GM21737 (cell line): ENCODE measurements at regions not wholly inside any gene's neighbourhood (a gene's known extent, or its start where the extent isn't known, plus 50 kb on each side); places are given as distances from the start of the nearest gene placed in this dataset.

Experiments
- ATAC-seq: cut with Tn5 transposase; IDR thresholded peaks from one replicate; pipeline ENCODE4 v1.9.1; 2021; ENCODE audit warnings: mild to moderate bottlenecking, moderate library complexity; ENCODE audit not compliant: unreplicated experiment

DNA sequence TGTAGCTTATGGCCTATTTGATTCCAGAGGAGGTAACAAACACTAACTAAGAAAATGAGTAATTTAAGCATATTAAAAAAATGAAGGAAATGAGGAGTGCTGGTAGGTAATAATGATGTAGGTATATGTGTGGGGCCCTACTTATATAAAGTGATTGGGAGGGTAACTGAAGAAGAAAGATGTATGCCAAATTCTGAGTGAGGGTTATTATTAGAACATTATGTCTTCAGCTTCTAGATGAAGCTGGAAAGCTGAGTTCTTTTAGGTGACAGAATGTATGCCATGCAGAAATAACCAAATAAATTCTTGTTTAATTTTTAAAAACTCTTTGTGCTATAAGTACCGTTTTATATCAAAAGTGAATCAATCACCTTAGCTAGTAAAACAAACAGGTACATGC lies 479.6 kb upstream of the TENM4 start:
- no peak for ATAC-seq

DNA sequence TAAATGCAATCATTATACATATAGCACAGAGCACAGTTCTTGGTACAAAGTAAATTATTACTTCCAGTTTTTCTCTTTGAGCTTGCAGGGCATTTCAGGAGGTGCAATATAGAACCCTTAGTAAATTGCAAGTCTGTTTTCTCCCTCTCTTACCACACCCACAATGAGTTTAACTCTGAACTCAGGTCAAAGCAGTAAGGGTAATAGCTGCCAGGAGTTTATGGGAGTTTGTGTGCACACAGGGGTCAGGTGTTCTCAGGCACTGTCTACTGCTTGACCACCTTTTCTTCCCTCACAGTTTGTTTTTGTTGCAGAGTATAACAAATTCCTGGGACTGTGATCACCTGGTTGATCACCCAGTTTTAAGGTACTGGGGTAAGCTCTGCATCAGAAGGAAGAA lies 478.5 kb upstream of the TENM4 start:
- ATAC-seq, result no peak

DNA sequence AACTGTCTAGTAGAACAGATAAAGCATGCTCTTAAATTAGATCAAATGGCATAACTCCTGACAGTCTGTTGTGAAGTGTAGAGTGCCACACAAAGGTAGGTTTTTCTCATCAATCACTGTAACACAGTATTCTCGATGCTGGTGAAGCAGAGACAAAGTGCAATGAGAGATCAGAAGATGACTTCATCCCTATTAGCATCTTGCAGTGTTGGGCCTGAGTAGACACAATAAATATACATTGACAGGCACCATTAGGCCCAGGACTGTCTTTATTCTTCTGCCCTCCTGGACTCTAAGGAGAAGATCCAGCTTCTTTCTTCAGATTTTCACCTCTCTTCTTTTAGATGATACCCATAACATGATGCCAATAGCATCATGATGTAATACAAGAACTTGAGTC lies 478.0 kb upstream of the TENM4 start:
- no peak for ATAC-seq

DNA sequence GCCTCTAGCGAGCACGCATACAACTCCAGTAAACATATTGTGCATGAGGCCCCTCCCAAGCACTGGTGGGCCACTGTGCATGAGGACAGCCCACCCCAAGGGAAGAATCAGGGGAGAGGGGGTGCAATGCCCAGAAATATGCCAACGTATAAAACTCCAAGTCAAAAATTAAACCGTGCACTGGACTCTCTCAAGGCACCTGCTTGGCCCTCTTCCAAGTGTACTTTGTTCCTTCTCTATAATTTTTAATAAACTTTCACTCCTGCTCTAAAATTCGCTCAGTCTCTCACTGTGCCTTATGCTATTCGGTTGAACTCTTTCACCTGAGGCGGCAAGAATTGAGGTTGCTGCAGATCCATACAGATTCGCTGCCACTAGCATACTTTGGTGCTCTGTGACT lies 465.3 kb upstream of the TENM4 start:
- ATAC-seq, result no peak

DNA sequence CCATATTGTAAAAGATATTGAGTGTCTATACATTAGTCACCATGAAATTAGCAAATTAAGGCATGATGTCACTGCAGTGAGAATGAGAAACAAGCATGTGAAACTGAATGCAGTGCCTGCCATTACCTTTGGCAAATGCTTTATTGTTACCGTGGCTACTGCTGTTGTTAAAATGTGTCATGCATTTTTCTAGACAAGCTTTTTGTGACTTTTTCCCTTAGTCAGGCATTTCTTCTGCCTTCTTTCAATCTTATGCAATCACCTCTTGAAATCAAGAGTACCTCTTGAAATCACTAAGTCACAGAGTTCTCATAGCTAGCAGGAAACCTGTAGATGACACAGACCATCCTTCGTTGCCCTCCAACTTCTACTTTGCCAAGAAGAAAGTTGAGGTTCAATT lies 461.7 kb upstream of the TENM4 start:
- ATAC-seq, result no peak

DNA sequence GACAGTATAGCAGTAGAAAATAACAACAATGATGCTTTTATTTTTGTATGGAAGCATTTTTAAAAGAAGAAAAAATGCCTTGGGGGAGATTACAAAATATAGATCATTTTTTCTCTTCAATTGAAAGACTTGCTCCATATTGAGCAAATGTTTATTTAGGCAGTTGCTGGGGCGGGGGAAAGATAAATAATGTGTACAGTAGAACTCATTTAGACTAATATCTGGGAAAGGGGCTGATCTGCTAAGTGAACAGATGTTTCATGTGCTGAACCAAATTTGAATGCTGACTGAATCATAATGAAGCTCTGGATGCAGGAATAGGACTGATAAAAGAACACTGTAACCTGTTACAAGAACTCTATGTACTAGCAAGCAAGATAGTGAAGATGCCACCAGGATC lies 457.1 kb upstream of the TENM4 start:
- no peak for ATAC-seq

DNA sequence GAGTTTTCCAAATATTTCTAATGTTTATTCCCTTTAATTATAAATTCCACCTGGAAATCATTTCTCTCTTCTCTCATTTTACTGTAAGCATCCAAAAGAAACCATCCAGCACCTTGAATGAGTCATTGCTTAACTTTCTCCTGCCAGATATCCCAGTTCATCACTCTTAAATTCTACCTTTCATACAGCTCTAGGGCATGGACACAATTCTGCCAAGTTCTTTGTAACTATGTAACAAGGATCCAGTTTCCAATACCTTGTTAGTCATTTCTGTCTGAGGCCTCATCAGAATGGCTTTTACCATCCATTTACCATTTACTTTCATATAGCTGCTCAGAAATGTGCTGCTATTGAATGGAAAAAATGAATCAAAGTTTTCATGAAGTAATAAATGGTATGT lies 455.4 kb upstream of the TENM4 start:
- ATAC-seq, result no peak

DNA sequence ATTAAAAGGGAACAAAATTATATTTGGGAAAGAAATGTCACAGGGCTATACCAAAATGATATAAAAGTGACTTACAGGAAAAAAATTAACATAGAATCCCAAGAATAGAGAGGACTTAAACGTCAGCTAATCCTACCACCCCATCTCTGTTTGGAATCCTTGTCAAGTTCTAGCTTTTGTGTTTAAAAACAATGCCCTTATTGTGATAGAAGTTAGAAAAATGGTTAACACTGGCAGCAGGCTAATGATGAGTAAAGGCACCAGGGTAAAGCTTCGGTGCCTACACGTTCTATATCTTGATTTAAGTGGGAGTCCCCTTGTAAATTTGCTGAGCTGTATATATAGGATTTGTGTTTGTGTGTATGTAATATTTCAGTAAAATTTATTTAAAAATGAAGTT lies 453.3 kb upstream of the TENM4 start:
- ATAC-seq, result no peak

DNA sequence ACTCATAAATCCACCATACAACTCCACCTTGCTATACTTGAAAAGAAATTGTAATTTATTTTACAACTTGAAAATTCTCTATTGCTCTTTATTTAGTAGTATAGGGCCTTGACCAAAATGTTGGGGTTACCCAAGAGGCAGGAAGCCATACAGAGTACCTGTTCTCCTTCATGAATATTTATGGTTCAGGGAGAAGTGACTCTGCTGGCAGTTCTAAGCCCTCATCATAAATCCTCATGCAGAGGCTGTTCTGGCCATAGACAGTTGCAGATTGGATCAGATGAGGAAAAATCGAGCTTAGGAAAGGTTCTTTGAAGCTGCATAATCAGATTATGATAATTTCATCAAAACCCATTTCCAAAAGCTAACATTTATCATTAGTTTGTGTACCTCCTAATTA lies 449.4 kb upstream of the TENM4 start:
- ATAC-seq, result no peak

DNA sequence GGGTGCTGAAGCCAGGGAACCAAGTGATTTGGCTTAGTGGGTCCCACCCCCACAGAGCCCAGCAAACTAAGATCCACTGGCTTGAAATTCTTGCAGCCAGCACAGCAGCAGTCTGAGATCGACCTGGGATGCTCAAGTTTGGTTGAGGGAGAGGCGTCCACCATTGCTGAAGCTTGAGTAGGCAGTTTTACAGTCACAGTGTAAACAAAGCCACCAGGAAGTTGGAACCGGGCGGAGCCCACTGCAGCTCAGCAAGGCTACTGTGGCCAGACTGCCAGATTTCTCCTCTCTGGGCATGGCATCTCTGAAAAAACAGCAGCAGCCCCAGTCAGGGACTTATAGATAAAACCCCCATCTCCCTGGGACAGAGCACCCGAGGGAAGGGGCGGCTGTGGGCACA lies 424.1 kb upstream of the TENM4 start:
- ATAC-seq, result no peak

DNA sequence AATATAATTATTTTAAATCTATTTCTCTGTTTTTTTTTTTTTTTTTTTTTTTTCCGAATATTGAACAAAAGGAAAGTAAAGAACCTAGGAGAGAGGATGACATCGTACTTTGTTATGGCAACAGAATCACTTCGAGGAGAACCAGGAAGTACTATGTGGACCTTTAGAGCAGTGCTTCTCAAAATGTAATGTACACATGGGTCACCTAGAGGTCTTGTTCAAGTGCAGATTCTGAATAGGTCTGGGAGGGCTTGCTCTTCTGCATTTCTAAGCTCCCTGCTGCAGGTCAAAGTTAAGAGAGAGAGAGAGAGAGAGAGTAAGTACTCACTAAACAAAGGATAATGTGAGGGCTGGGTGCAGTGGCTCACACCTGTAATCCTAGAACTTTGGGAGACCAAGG lies 419.5 kb upstream of the TENM4 start:
- no peak for ATAC-seq

DNA sequence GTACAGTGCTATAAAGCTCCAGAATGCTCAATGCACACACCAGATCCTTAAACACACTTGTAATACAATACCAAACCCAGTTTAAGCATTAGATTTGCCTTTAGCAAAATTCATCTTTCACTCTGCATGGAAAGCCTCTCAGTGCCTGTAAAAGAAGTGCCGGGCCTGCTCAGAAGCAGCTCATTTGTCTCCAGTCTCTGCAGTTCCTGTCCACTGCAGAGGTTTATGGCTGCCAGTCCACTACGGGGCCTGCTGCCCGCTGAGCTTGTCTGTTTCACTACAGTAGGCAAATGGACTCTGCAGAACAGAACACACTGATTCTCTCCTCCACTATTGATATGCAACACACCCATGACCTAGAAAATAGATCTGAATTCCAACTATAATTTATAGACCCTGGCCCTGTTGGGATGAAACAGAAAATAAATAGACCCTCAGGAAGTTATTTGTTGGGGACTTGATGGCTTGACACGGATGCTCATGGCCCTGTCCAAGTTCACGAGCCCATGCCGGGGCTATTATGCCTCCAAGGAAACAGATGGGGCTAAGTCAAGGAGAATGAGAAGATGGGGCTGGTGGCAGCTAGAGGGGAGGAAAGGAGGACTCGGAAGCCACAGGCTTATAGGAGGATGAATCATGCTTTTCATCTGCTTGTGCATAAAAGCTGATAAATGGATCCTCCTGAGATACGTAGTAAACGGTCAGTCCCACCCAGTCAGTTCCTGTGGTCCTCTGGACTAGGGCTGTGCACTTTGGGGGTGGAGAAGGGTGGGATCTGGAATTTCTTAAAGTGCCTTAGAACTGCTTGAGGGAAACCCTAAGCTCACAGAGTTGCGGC lies 416.8 kb upstream of the TENM4 start:
- ATAC-seq, result no peak

DNA sequence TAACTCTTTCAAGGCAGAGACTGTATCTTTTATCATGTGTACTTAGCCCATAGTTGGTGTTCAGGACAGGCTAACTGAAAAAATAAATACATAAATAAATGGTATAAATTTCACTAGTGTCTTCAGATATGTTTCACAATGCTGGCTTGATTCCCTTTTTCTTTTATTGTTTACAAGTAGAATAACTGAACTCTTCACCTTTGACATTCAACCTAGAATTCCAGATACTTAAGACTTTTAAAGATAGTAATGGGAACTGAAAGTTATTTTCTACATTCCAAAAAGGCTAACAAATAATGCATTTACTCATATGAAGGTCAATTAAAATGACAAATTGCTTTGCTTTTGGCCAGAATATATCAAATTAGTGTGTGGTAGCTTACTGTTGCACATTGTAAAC lies 411.3 kb upstream of the TENM4 start:
- ATAC-seq, result no peak

DNA sequence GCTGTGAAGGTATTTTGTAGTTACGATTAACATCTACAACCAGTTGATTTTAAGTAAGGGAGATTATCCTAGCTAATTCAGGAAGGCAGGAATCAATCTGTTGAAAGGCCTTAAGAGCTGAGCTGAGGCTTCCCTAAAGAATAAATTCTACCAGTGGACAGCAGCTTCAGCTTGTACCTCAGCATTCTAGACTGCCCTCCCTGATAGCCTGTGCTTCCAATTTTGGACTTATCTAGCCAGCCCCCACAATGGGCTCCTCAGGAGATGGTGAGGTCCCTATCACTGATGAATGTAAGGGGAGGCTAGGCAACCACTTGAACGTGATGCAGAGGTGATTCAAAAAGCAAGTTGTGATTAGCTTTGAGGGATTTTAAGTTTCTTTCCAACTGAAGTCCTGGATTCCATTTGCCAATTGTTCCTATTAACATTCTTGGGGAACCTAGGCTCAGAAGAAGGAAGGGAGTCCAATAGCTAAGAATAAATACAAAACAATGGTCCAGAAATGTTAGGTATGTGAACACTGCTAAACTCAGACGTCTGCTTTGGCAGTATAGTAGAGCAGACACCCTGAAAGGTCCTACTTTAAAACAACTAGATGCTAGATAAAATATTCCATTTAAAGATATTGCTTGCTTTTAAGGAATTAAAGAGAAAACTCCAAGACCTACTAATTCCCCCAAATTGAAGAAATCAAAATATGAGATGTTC lies 404.3 kb upstream of the TENM4 start:
- ATAC-seq, result no peak

DNA sequence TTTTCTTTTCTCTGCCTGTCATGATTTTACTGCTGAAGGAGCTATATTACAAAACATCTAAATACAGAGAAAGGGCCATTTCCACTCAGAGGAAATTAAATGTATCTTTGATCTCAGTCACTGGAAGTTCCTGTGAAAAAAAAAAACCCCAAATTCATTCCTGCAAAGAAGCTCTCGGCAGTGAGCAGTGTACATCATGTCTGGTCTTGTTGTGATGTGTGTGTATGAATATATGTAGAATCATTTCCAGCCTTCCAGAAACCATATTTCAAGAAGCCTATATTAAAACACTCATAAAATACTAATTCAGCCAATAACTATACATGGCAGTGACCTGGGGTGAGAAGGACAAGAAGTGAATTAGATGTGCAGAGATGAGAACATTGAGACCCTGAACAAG lies 393.2 kb upstream of the TENM4 start:
- no peak for ATAC-seq

DNA sequence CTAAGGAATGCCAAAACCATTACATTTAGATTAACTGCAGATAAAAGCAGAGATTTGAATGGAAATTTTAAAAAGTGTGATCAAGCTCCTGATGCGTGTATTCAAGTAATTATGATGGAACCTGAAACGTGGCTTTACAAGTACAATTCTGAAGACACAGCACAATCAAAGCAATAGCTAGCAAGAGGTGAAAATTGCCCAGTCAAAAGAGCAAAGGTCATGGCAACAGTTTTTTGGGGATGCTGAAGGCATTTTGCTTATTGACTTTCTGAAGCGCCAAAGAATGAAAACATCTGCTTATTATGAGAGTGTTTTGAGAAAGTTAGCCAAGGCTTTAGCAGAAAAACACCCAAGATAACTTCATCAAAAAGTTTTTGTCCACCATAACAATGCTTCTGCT lies 389.6 kb upstream of the TENM4 start:
- no peak for ATAC-seq

DNA sequence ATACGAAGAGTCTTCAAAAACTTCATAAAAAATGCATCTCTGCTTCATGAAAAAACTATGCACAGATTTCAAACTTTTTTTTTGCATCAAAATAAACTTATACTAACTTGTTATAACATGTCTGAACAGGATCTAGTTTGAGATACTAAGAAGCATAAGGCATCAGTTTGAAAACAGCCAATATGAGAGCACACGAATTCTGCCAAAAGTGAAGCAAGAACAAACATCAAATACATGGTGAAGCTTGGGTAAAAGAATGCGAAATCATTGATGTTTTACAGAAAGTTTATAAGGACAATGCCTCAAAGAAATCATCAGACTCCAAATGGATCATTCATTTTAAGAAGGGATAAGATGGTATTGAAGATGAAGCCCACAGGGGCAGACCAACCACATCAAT lies 389.1 kb upstream of the TENM4 start:
- no peak for ATAC-seq

DNA sequence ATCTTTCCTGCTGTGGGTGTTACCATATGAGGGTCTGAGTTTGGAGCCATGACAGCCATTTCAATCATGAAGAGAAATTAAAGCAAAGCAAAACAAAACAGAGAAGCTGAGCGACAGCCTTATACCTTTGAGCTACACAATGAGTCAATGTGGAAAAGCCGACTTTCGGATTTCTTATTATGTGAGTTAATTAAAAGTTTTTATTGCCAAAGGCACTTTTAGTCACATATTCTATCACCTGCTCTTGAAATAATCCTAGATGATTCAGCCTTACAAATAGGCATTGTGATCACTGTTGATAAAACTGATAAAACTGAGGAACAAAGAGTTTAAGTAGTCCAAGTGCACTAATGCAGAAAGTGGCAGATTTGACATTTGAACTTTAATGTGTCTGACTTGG lies 381.9 kb upstream of the TENM4 start:
- ATAC-seq, result no peak

DNA sequence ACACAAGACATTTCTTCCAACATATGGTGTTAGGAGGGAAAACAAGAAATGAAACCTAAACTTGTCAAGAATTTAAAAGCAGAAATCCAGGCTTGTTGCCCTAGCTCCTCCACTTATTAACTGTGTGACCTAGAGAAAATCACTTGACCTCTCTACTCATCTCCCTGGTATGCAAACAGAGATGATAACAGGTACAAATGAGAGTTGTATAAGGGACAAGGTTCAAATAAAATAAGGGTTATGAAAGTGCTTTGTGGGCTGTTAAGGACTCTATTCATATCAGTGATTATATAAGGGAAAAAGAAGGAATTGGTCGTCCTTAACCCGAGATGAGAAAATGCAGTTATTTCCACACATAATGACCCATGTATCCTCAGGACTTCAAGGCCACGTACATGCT lies 372.7 kb upstream of the TENM4 start:
- ATAC-seq, result no peak

DNA sequence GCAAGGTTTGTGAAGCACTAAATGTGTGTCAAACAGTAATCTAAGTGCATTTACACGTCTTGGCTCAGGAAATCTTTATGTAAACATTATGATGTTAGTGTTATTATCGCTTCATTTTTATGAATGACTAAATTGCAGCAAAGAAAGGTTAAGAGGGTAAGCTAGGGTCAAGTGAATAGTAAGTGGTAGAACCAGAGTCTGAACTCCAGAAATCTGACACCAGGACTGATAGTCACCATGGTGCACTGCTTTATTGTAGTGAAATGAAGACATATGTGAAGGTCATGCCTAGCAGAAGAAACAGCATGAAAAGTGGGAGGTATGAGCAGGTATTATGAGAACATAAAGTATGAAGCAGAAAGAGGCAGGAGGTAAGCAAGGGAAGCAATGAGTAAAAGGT lies 368.7 kb upstream of the TENM4 start:
- no peak for ATAC-seq

DNA sequence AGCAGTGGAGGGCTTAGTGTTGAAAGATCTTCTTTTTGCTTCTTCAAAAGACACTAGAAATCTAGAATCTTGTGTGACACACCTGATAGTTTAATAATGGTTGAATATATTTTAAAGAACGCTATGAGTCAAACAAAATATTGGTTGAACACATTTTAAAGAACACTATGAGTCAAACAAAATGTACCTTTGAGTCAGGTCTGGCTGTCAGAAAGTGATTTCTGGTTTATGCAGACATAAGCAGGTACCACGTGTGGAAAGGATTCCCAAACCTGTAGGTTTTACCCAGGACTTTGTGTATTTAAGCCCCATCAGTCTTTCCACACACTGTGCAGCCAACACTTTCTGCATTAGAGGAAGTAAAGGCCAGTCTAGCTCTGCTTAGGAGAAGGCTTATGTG lies 366.7 kb upstream of the TENM4 start:
- no peak for ATAC-seq

DNA sequence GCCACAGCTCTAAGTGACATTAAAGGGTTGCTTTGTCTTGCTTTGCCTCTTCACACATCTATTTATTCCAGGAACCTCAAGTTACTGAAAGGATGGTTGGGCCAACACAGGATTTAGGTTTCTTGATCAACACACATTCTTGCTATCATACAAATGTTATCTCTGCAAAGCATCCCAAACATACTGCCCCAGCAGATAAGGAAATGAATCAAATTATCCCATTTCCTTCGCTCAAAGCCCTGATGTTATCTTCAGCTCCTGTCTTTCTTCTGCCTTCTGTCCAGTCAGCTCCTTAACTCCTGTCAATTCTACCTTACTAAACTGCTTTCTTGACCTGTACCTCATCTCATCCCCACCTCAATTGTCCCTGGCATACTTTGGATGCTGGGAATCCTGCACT lies 355.9 kb upstream of the TENM4 start:
- no peak for ATAC-seq
